Left ventricle myocardium inferior (tissue), 1 donor: ENCODE measurements at regions not wholly inside any gene's neighbourhood (a gene's known extent, or its start where the extent isn't known, plus 50 kb on each side); places are given as distances from the start of the nearest gene placed in this dataset.

Experiments
- DNase-seq: peaks from one replicate; pipeline ENCODE4 v3.0.0-alpha.2; 2020
- H3K27ac ChIP-seq: fragments of 200-600 bp; replicated peaks from 2 replicates; pipeline ENCODE4 v1.8.0; 2021
- H3K27me3 ChIP-seq: fragments of 200-600 bp; 2 replicates; pipeline ENCODE4 v1.8.0; 2021; ENCODE audit warnings: low read depth
- H3K36me3 ChIP-seq: fragments of 200-600 bp; 2 replicates; pipeline ENCODE4 v1.8.0; 2021
- H3K4me1 ChIP-seq: fragments of 200-600 bp; 2 replicates; pipeline ENCODE4 v1.8.0; 2021
- H3K4me3 ChIP-seq: fragments of 200-600 bp; 2 replicates; pipeline ENCODE4 v1.8.0; 2021; ENCODE audit warnings: mild to moderate bottlenecking, moderate library complexity
- H3K9me3 ChIP-seq: fragments of 200-600 bp; replicated peaks from 2 replicates; pipeline ENCODE4 v1.8.0; 2021
- CTCF ChIP-seq: fragments of 200-600 bp; IDR thresholded peaks from 2 replicates; pipeline ENCODE4 v1.8.0; 2021; ENCODE audit warnings: antibody characterized with exemption, mild to moderate bottlenecking, borderline replicate concordance
- intact Hi-C: fragments of 100-400 bp; cut with micrococcal nuclease; formaldehyde crosslinking; loops from one replicate; pipeline ENCODE4 v1.11.0; 2022
- donor health status: DM: no; HTN: yes; CAD: no; lungs with severe emphysema.

DNA sequence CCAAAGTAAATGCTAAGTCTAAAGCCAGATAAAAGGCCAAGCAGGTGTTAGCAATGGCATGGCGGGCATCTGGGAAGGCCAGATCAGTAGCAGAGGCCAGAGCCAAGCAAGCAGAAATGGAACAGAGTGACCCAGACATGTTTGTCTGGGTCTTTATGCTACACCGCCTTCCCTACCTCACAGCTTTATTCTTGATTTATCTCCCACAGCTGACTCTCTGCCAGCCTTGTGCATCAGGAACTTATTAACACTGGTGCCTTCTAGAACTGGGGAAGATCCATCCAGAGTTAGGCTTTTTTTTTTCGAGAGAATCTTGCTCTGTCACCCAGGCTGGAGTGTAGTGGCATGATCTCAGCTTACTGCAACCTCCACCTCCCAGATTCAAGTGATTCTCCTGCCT lies 112.5 kb upstream of the SLC44A1 start:
- intact Hi-C loops: no loop called here
- Histone ChIP-seq H3K27me3 (no peaks in the 10 kb centered on the region), H3K4me1 (peaks cover 12% of the 10 kb centered on the region), H3K4me3 (no peak overlapping the region), H3K27ac (no peak overlapping the region), H3K9me3 (no peaks in the 10 kb centered on the region), H3K36me3 (no peaks in the 10 kb centered on the region)
- no peak for TF ChIP-seq CTCF
- DNase-seq: no peak

- intact Hi-C loops: no loop called here
- Histone ChIP-seq H3K36me3 (no peaks in the 10 kb centered on the region), H3K4me1 (peaks cover 6% of the 10 kb centered on the region), H3K9me3 (no peaks in the 10 kb centered on the region), H3K4me3 (no peak overlapping the region), H3K27ac (no peak overlapping the region), H3K27me3 (no peaks in the 10 kb centered on the region)
- no peak for DNase-seq
- TF ChIP-seq CTCF: no peak
Measured at GRCh38 chr9:105132606-105133005, 111.8 kb upstream of the SLC44A1 start.

- Histone ChIP-seq H3K4me1 (peaks cover 18% of the 10 kb centered on the region), H3K4me3 (no peak overlapping the region), H3K27me3 (no peaks in the 10 kb centered on the region), H3K27ac (no peak overlapping the region), H3K36me3 (no peaks in the 10 kb centered on the region), H3K9me3 (no peaks in the 10 kb centered on the region)
- peak; percentile 57 for DNase-seq
- no peak for TF ChIP-seq CTCF
- intact Hi-C loops: no loop called here
Measured at GRCh38 chr9:105138306-105138801, 106.1 kb upstream of the SLC44A1 start.

GRCh38 chr9:105141146-105141975 lies 103.1 kb upstream of the SLC44A1 start:
- intact Hi-C loops: no loop called here
- H3K9me3 ChIP-seq: no peaks in the 10 kb centered on the region
- H3K27me3 ChIP-seq: no peaks in the 10 kb centered on the region
- no peak overlapping the region for H3K4me3 ChIP-seq
- H3K27ac ChIP-seq: no peak overlapping the region
- no peaks in the 10 kb centered on the region for H3K36me3 ChIP-seq
- no peak for DNase-seq
- TF ChIP-seq CTCF: no peak
- H3K4me1 ChIP-seq: peaks cover 18% of the 10 kb centered on the region

GRCh38 chr9:105141976-105142250 lies 102.5 kb upstream of the SLC44A1 start:
- peaks cover 22% of the 10 kb centered on the region for H3K4me1 ChIP-seq
- no peak for DNase-seq
- H3K36me3 ChIP-seq: no peaks in the 10 kb centered on the region
- no peaks in the 10 kb centered on the region for H3K9me3 ChIP-seq
- H3K4me3 ChIP-seq: no peak overlapping the region
- intact Hi-C loops: no loop called here
- H3K27me3 ChIP-seq: no peaks in the 10 kb centered on the region
- H3K27ac ChIP-seq: no peak overlapping the region
- TF ChIP-seq CTCF: no peak
